ENCODE measurements at regions not wholly inside any gene's neighbourhood (a gene's known extent, or its start where the extent isn't known, plus 50 kb on each side); places are given as distances from the start of the nearest gene placed in this dataset.

DNA sequence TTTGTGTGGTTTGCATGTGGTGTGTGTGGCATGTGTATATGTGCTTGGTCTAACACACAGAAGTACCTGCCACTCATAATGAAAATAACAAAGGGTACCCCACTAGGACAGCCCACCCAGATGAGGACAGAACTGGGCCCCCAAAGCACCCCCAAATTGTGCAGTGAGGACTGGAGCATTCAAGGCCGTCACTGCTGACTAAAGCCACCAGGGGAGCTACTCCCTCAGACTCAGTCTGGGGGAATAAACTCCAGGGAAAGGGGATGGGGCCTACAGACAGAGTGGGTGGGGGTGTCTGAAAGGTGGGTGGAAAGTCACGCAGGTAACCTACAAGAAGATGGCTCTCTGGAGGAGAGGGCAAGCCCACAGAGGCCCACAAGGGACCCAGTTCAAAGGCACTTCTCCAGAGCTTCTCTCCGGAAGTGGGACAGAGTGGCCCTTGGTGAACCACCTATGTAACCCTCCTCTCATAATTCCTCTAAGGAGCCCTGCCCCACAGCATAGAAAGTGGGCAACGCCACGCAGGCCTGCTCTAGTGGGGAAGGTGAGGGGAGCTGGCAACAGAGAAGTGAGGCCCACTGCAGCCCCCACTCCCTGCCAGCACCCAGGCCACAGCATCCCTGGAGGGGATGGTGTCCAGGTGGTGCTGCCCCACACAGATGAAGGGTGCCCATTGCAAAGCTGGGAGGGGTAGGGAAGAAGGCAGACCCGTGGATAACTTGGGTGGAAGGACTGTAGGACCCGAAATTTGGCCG, 122.8 kb upstream of the MAFB start:
- H3K4me3 ChIP-seq (ENCODE audit: low read length), result no peak overlapping the region
- DNase-seq (ENCODE audit: low read depth), result no peak
- 0 out of 2 replicates have a peak, but pooled peaks have one; percentile 0 for TF ChIP-seq CTCF (conservative IDR thresholded peaks at IDR 0.05; ENCODE audit: low read length)

- no peak for DNase-seq (ENCODE audit: low read depth)
- H3K4me3 ChIP-seq (ENCODE audit: low read length), result no peak overlapping the region
- no peak for TF ChIP-seq CTCF (conservative IDR thresholded peaks at IDR 0.05; ENCODE audit: low read length)
These were observed 123.4 kb upstream of the MAFB start for GRCh38 chr20:40812415-40812925.

DNA sequence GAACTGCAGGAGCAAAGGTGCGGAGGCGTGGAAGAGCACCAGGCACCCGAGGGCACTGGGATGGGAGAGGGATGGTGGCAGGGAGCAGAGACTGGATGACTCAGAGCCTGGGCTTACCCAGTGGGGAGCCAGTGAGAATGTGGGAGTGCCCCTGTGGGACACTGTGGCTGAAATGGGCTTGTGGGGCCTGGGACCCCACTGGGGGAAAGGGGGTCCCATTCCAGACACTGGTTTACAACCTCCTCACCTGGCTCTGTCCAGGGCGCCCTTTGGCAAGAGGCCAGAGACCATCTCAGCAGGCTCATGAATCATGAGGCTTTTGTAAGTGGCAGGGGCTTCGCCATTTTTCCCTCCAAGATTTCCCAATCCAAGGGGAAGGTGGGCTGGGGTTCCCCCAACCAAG, 124.0 kb upstream of the MAFB start:
- H3K4me3 ChIP-seq (ENCODE audit: low read length), result no peak overlapping the region
- no peak for TF ChIP-seq CTCF (conservative IDR thresholded peaks at IDR 0.05; ENCODE audit: low read length)
- DNase-seq (ENCODE audit: low read depth), result no peak

DNA sequence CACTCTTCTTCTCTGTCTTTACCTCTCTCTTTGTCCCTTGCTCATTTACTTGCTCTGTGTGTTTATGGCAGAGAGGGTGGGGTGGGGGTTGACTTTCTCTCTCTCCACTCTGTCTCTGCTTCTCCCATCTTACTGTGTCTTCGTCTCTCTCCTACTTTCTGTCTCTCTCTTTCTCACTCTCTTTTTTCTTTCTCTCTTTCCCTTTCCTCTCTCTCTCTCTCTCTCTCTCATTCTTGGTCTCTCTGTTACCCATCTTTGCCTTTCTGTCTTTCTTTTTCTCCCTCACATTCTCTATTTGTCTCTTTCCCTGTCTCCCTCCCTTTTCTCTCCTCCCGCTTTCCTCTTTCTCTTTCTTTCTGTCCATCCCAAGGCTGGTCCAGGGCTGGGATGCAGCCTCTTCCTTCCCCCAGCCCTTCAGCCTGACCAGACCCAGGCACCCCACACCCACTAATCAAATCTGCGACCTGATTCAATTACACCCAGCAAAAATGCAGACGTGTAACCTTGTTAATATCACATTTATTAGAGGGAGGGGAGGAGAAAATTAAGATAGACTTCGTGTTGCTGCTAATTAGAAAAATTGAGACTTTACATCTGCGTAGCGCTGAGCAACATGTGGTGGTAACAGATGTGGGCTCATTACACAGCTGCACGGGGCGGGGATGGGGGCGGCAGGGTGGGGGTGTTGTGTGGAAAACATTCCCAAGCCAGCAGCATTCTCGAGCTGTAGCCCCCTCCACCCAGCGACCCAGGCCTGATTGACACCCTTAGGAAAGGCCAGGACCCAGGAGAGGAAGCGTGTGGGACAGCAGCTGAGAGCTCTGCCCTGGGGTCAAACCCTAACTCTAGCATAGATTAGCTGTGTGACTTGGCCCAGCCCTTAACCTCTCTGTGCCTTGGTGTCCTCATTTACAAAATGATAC, 124.9 kb upstream of the MAFB start:
- no peak overlapping the region for H3K4me3 ChIP-seq (ENCODE audit: low read length)
- no peak for TF ChIP-seq CTCF (conservative IDR thresholded peaks at IDR 0.05; ENCODE audit: low read length)
- DNase-seq (ENCODE audit: low read depth), result no peak

- no peak for DNase-seq (ENCODE audit: low read depth)
- no peak for TF ChIP-seq CTCF (conservative IDR thresholded peaks at IDR 0.05; ENCODE audit: low read length)
- no peak overlapping the region for H3K4me3 ChIP-seq (ENCODE audit: low read length)
These were observed 125.6 kb upstream of the MAFB start for GRCh38 chr20:40814631-40814960.

DNA sequence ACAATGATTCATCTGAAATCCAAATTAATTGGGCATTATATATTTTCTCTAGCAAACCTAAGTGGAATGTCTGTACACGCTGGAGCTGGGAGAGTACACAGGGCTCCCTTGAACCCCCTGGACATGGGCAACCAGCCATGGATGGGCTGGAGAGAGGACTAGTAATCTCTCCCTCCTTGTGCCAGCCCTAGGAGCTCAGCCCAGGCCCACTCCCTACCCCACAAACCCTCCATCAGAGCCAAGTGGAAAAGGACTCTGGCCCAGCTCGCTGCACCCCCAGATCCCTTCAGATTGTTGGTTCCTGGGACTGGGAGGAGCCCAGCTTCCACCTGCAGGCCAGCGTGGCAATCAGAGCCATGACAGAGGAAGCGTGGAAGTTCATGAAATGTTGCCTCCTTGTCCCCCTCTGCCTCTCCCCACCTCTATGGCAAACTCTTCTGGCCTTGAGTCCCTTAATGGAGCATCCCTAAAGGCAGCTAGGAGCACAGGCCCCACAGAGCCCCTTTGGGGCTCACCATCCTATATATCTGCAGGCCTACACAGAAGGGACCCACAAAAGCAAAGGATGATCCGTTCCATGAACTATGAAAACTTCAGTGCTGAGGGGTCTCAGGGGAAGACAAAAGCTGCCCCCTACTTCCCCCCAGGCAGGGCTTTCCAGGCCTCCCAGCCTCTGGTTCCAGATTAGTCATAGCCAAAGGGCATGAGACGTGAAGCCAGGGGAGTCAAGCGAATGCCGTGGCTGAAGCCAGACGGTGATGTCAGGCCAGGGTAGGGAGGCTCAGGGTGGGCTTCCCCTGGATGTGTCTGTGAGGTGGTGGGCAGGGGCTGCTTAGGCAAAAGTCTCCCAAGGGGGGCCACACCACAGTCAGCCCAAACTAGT, 126.4 kb upstream of the MAFB start:
- H3K4me3 ChIP-seq (ENCODE audit: low read length), result no peak overlapping the region
- TF ChIP-seq CTCF (conservative IDR thresholded peaks at IDR 0.05; ENCODE audit: low read length), result no peak
- no peak for DNase-seq (ENCODE audit: low read depth)

Data from AG10803 (cell line).